ENCODE measurements at regions not wholly inside any gene's neighbourhood (a gene's known extent, or its start where the extent isn't known, plus 50 kb on each side); places are given as distances from the start of the nearest gene placed in this dataset.

DNA sequence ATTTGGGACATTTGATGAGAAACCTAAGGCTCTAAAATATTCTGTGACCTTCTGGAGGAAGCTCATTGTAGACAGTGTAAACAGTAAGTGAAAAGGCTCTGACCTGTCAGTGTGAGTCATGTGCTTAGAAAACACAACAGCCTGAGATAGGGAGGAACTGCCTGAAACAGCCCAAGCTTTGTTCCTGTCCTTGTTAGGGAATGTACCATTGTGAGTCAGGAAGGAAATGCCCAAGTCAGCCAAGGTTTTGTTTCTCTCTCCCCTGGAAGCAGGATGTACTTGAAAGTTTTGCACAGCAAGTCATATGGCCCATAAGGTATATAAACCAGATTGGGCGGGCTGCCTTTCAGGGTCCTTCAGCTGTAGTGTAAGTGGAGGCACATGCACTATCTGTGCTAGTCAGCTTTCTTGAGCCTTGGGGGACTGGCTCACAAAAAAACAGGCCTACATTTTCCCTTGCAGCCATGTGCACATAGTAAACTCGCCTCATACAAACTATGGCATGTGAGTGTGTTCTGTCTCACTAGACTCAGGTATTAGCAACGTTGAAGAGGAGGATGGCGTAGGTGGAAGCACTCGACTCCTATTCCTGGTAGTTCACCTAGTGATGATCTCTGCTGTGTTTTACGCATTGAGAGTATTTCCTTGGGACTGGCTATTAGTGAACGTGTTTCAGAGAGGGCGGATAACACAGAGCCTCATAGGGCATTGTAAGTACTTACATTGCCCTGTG lies 141.2 kb upstream of the KLHL1 start:
- peaks cover 3% of the 10 kb centered on the region for H3K9me3 ChIP-seq (ENCODE audit: low read depth)
- no peaks in the 10 kb centered on the region for H3K27me3 ChIP-seq
- peak; percentile 57 for DNase-seq (ENCODE audit: low spot score)
- H3K27ac ChIP-seq = peak overlapping the region; percentile 84
- H3K4me1 ChIP-seq (ENCODE audit: insufficient read depth) = peaks cover 13% of the 10 kb centered on the region
- no peak overlapping the region for H2AFZ ChIP-seq
- no peak for TF ChIP-seq EZH2 (IDR thresholded peaks at IDR 0.05; ENCODE audit: borderline replicate concordance)
- TF ChIP-seq EZH2phosphoT487 (IDR thresholded peaks at IDR 0.05; ENCODE audit: low read depth, severe bottlenecking, unreplicated experiment) = no peak
- TF ChIP-seq, protein P1, sequence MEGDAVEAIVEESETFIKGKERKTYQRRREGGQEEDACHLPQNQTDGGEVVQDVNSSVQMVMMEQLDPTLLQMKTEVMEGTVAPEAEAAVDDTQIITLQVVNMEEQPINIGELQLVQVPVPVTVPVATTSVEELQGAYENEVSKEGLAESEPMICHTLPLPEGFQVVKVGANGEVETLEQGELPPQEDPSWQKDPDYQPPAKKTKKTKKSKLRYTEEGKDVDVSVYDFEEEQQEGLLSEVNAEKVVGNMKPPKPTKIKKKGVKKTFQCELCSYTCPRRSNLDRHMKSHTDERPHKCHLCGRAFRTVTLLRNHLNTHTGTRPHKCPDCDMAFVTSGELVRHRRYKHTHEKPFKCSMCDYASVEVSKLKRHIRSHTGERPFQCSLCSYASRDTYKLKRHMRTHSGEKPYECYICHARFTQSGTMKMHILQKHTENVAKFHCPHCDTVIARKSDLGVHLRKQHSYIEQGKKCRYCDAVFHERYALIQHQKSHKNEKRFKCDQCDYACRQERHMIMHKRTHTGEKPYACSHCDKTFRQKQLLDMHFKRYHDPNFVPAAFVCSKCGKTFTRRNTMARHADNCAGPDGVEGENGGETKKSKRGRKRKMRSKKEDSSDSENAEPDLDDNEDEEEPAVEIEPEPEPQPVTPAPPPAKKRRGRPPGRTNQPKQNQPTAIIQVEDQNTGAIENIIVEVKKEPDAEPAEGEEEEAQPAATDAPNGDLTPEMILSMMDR (IDR thresholded peaks at IDR 0.05; ENCODE audit: poor library complexity) = no peak
- H4K20me1 ChIP-seq (ENCODE audit: insufficient read depth, poor library complexity, severe bottlenecking) = no peaks in the 10 kb centered on the region
- no peak overlapping the region for H3K4me3 ChIP-seq
- no peaks in the 10 kb centered on the region for H3K79me2 ChIP-seq
- H3K36me3 ChIP-seq (replicated peaks; ENCODE audit: insufficient read depth, low read depth) = no peaks in the 10 kb centered on the region
- H3K9me2 ChIP-seq (replicated peaks; ENCODE audit: insufficient read depth) = no peaks in the 10 kb centered on the region
- 90% methylated on average over 8 of the region's 8 CpGs for WGBS (ENCODE audit: low lambda C conversion rate, missing lambda C conversion rate)
- H3K4me2 ChIP-seq = no peak overlapping the region

DNA sequence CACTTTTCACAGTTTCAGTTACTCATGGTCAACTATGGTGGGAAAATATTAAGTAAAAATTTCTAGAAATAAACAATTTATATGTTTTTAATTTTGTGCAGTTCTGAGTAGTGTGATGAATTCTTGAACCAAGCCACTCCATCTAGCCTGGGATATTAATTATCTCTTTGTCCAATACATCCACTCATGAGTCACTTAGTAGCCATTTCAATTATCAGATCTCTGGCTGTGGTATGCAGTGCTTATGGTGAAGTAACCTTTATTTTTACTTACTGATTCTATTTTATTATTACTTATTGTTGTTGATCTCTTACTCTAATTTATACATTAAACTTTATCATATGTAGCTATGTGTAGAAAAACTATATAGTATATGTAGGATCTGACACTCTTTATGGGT lies 128.9 kb upstream of the KLHL1 start:
- no peaks in the 10 kb centered on the region for H3K9me2 ChIP-seq (replicated peaks; ENCODE audit: insufficient read depth)
- H4K20me1 ChIP-seq (ENCODE audit: insufficient read depth, poor library complexity, severe bottlenecking) = no peaks in the 10 kb centered on the region
- no peak overlapping the region for H2AFZ ChIP-seq
- no peaks in the 10 kb centered on the region for H3K9me3 ChIP-seq (ENCODE audit: low read depth)
- no peak for DNase-seq (ENCODE audit: low spot score)
- TF ChIP-seq EZH2phosphoT487 (IDR thresholded peaks at IDR 0.05; ENCODE audit: low read depth, severe bottlenecking, unreplicated experiment) (no peak), EZH2 (IDR thresholded peaks at IDR 0.05; ENCODE audit: borderline replicate concordance) (no peak)
- TF ChIP-seq, protein P1 (IDR thresholded peaks at IDR 0.05; ENCODE audit: poor library complexity) = no peak
- H3K4me2 ChIP-seq = no peak overlapping the region
- no peak overlapping the region for H3K27ac ChIP-seq
- H3K4me3 ChIP-seq = no peak overlapping the region
- H3K27me3 ChIP-seq = no peaks in the 10 kb centered on the region
- no peaks in the 10 kb centered on the region for H3K4me1 ChIP-seq (ENCODE audit: insufficient read depth)
- H3K36me3 ChIP-seq (replicated peaks; ENCODE audit: insufficient read depth, low read depth) = no peaks in the 10 kb centered on the region
- H3K79me2 ChIP-seq = no peaks in the 10 kb centered on the region

DNA sequence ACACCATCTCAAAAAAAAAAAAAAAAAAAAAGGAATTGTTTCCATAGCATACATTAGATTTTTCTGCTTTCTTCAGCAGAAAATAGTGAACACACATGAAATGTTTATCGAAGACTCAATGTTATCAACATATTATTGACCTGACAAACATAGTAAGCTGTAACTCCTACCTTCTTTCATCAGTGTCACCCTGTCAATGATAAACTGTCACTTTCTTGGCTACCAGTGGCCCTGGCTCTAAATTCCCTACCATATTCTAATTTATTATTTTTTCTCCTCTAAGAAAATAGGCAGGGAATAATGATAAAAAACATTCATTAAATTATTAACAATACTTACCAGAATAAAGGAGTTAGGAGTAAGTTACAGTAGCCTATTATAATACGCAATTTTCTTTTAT lies 127.3 kb upstream of the KLHL1 start:
- TF ChIP-seq EZH2phosphoT487 (IDR thresholded peaks at IDR 0.05; ENCODE audit: low read depth, severe bottlenecking, unreplicated experiment) = no peak
- TF ChIP-seq, protein P1 (IDR thresholded peaks at IDR 0.05; ENCODE audit: poor library complexity) = no peak
- no peak for TF ChIP-seq EZH2 (IDR thresholded peaks at IDR 0.05; ENCODE audit: borderline replicate concordance)
- 86% methylated on average over 2 of the region's 2 CpGs for WGBS (ENCODE audit: low lambda C conversion rate, missing lambda C conversion rate)
- Histone ChIP-seq H4K20me1 (ENCODE audit: insufficient read depth, poor library complexity, severe bottlenecking) (no peaks in the 10 kb centered on the region), H3K79me2 (no peaks in the 10 kb centered on the region), H3K36me3 (replicated peaks; ENCODE audit: insufficient read depth, low read depth) (no peaks in the 10 kb centered on the region), H3K4me1 (ENCODE audit: insufficient read depth) (no peaks in the 10 kb centered on the region), H3K27me3 (no peaks in the 10 kb centered on the region), H3K9me3 (ENCODE audit: low read depth) (no peaks in the 10 kb centered on the region), H2AFZ (no peak overlapping the region), H3K4me3 (no peak overlapping the region), H3K27ac (no peak overlapping the region), H3K9me2 (replicated peaks; ENCODE audit: insufficient read depth) (no peaks in the 10 kb centered on the region), H3K4me2 (no peak overlapping the region)
- no peak for DNase-seq (ENCODE audit: low spot score)

Measured in hepatocyte (in vitro differentiated cells).